CD8-positive, alpha-beta memory T cell (primary cell): ENCODE measurements at regions not wholly inside any gene's neighbourhood (a gene's known extent, or its start where the extent isn't known, plus 50 kb on each side); places are given as distances from the start of the nearest gene placed in this dataset.

Experiments used
- CTCF ChIA-PET: fragments of 350-600 bp; sonication (Branson Sonifier 250); formaldehyde crosslinking; loops from one replicate; lab custom pipeline; 2021; ENCODE audit warnings: antibody characterized with exemption; lab: Charles Lee
- POLR2A ChIA-PET: fragments of 350-600 bp; sonication (Branson Sonifier 250); formaldehyde crosslinking; loops from one replicate; lab custom pipeline; 2021; ENCODE audit warnings: antibody characterized with exemption; lab: Charles Lee
- DNase-seq, 5 donors: peaks; one replicate each; pipeline versions ENCODE4 v3.0.0 to v3.0.0-alpha.2; 2020 to 2022; ENCODE audit warnings: mixed read lengths in 1 of 5
- H3K27ac ChIP-seq: one replicate; pipeline ENCODE4 v1.7.0; 2013; ENCODE audit warnings: low read depth, mild to moderate bottlenecking, low read length, moderate library complexity
- H3K27me3 ChIP-seq: 2 replicates; pipeline ENCODE4 v1.7.0; 2013; ENCODE audit warnings: low read length, mild to moderate bottlenecking; ENCODE audit not compliant: insufficient read depth, poor library complexity, severe bottlenecking
- H3K36me3 ChIP-seq: 2 replicates; pipeline ENCODE4 v1.7.0; 2013; ENCODE audit warnings: mild to moderate bottlenecking, low read length, moderate library complexity; ENCODE audit not compliant: insufficient read depth
- H3K4me1 ChIP-seq: 2 replicates; pipeline ENCODE4 v1.7.0; 2013; ENCODE audit warnings: mild to moderate bottlenecking, low read length, moderate library complexity; ENCODE audit not compliant: insufficient read depth
- H3K4me3 ChIP-seq: 2 replicates; pipeline ENCODE4 v1.7.0; 2013; ENCODE audit warnings: mild to moderate bottlenecking, low read length
- H3K9me3 ChIP-seq: 2 replicates; pipeline ENCODE4 v1.7.0; 2013; ENCODE audit warnings: mild to moderate bottlenecking, low read length
- H3K27ac Mint-ChIP-seq, 8 donors: one replicate each; pipeline ENCODE4 v1.8.0; 2020 to 2021; ENCODE audit warnings: mixed read lengths in 8 of 8, mild to moderate bottlenecking in 6 of 8, inconsistent platforms in 3 of 8, moderate library complexity in 3 of 8
- H3K27me3 Mint-ChIP-seq, 2 donors: one replicate each; pipeline ENCODE4 v1.8.0; 2020 to 2021; ENCODE audit warnings: mixed read lengths in 2 of 2, mild to moderate bottlenecking in 1 of 2, moderate library complexity in 1 of 2
- H3K36me3 Mint-ChIP-seq, 3 donors: one replicate each; pipeline ENCODE4 v1.8.0; 2020 to 2021; ENCODE audit warnings: mixed read lengths in 3 of 3, inconsistent platforms in 1 of 3, mild to moderate bottlenecking in 1 of 3
- H3K4me1 Mint-ChIP-seq, 3 donors: one replicate each; pipeline ENCODE4 v1.8.0; 2020 to 2021; ENCODE audit warnings: mixed read lengths in 3 of 3, inconsistent platforms in 1 of 3, mild to moderate bottlenecking in 1 of 3
- H3K4me3 Mint-ChIP-seq, 7 donors: one replicate each; pipeline ENCODE4 v1.8.0; 2020 to 2021; ENCODE audit warnings: mixed read lengths in 7 of 7, mild to moderate bottlenecking in 6 of 7, moderate library complexity in 4 of 7, inconsistent platforms in 2 of 7
- H3K9me3 Mint-ChIP-seq, 5 donors: one replicate each; pipeline ENCODE4 v1.8.0; 2020 to 2022; ENCODE audit warnings: mixed read lengths in 5 of 5, mild to moderate bottlenecking in 3 of 5, moderate library complexity in 2 of 5, inconsistent platforms in 1 of 5

DNA sequence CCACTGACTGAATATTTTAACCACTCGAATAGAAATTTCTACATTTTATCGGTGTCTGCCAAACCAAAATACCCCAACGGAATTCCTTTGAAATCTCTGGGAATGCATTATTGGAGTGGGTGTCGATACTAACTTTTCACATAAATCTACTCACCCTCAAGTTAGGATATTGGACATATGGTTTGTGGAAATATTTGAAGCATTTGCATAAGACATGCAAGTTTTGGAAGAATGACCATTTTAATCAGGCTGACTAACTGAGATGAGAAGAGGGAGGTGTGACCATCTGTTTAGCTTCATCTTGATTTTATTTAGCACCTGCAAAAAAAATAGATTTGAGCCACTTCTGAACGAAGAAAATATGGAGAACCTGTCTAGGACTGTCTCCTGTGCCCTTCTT lies 61.2 kb downstream of the KLF6 start:
- no peak overlapping the region for H3K4me3 Mint-ChIP-seq
- no peaks in the 10 kb centered on the region for H3K36me3 Mint-ChIP-seq

DNA sequence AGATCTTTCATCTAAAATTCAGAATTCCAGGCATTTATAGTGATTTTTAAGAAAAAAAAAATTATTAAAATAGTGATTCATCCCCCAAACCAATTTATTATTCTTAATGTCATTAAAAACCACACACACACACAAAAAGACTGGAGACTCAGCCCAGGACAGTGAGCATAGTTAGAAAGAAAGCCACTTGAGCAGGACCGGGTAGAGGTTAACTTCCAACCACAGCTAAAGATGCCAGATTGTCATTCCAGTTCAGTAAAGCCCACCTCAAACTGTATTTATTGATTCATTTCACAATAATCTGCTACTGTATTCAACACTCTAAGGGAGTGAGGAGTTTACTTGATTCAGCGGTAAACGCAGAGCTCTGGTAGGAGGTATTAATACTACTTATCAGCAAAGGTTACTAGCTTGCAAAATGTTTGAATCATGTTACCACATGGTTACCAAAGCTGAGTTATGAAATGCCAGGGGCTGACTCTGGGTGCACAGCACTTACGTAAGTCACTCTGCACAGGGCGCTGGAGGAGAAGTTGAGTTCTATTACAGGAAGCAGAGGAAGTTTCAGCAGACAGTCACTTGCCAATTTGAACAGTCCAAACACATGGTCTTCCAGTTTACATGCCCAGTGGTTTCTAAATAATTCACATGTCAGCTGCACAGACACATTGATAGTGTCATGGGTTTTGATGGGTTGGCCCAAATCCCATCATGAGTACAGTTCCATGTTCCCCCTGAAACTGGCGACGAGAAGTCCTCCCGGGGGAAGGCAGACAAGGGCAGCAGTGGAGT lies 64.6 kb downstream of the KLF6 start:
- peaks cover 0 to 5% of the 10 kb centered on the region in 2 donors for H3K27me3 Mint-ChIP-seq
- H3K9me3 Mint-ChIP-seq: no peaks in the 10 kb centered on the region
- CTCF ChIA-PET: no interaction called here
- no peak overlapping the region for H3K4me3 Mint-ChIP-seq
- no peaks in the 10 kb centered on the region for H3K4me1 ChIP-seq
- no peak for DNase-seq
- H3K27me3 ChIP-seq: no peaks in the 10 kb centered on the region
- H3K4me1 Mint-ChIP-seq: peaks cover 0 to 5% (median 3%) of the 10 kb centered on the region in 3 donors
- H3K4me3 ChIP-seq: no peak overlapping the region
- no peaks in the 10 kb centered on the region for H3K9me3 ChIP-seq
- POLR2A ChIA-PET: no interaction called here
- H3K36me3 ChIP-seq: no peaks in the 10 kb centered on the region
- peak overlapping the region in 1 of 8 donors; percentile 77 for H3K27ac Mint-ChIP-seq
- H3K36me3 Mint-ChIP-seq: no peaks in the 10 kb centered on the region
- H3K27ac ChIP-seq: no peak overlapping the region

More for the DNA sequence above, 61.2 kb downstream of the KLF6 start:
- ChIA-PET POLR2A (no interaction called here), CTCF (no interaction called here)
- Histone ChIP-seq H3K27me3 (no peaks in the 10 kb centered on the region), H3K36me3 (no peaks in the 10 kb centered on the region), H3K9me3 (no peaks in the 10 kb centered on the region), H3K4me1 (no peaks in the 10 kb centered on the region), H3K27ac (no peak overlapping the region), H3K4me3 (no peak overlapping the region)
- no peak for DNase-seq
- H3K27me3 Mint-ChIP-seq: peaks cover 5 to 8% of the 10 kb centered on the region in 2 donors
- peaks cover 0 to 5% (median 3%) of the 10 kb centered on the region in 3 donors for H3K4me1 Mint-ChIP-seq
- no peaks in the 10 kb centered on the region for H3K9me3 Mint-ChIP-seq
- H3K27ac Mint-ChIP-seq: no peak overlapping the region

DNA sequence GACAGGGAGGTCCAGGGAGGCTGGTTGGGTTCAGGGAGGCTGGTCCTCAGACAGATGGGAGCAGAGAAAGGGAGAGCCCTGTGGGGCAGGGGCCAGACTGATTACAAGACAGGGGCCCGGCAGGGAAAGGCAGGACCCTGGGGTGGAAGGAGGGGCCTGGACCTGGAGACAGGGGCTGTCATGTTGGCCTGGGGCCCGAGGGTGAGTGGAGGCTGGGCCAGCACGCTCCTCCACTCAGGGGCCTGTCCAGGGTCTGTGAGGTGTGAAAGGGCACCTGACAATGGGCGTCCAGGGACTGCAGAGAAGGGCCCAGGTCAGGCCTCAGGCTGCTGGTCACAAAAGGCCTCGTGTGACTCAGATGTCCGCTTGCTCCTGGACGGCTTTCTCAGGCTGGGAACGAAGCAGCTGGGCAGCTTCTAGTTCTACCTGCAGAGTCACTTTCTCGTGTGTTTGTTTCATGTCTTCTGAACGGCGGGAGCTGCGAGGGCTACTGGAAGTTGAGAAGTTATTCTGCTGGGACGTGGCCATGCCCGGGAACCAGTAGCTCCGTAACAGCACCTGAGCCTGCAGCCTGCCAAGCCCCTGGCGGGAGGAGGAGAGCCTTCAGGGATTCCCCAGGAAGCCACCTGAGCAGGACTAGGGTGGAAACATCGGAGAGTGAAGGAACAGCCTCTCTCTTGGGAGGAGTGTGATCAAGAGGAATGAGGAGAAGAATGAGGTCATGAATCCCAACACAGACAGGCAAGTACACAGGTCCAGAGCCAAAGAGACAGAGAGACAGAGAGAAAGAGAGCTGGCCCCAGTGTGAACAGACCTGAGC lies 65.8 kb downstream of the KLF6 start:
- CTCF ChIA-PET: interaction anchor here (1.1 kb wide), 1 partner anchor 14 kb away, joined by 3 read pairs; no protein-coding TSS in a partner anchor

DNA sequence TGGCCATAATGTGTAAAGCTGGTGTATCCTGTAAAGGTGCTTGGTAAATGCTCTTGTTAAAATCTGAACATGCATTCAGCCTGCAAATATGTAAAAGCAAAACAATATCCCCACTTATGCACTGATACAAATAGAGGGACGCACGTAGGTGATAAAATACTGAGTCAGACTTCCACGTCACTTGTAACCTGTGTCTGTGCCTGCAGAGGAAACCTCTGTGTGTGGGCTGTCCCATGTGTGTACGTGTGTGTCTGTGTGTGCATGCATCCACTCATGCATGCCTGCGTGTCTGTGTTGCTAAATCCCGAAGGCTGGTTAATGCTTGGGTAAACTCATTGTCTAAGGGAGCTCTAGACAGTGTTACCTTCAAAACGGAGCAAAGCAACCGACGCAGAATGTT lies 68.9 kb downstream of the KLF6 start:
- no peak overlapping the region for H3K4me3 Mint-ChIP-seq
- peaks cover 0 to 7% (median 5%) of the 10 kb centered on the region in 3 donors for H3K4me1 Mint-ChIP-seq
- Histone ChIP-seq H3K27ac (no peak overlapping the region), H3K36me3 (no peaks in the 10 kb centered on the region), H3K9me3 (no peaks in the 10 kb centered on the region), H3K4me3 (no peak overlapping the region), H3K27me3 (no peaks in the 10 kb centered on the region), H3K4me1 (no peaks in the 10 kb centered on the region)
- CTCF ChIA-PET: no interaction called here
- no peak overlapping the region for H3K27ac Mint-ChIP-seq
- peaks cover 3% of the 10 kb centered on the region in 2 donors for H3K27me3 Mint-ChIP-seq
- peaks cover 0 to 10% (median 2%) of the 10 kb centered on the region in 3 donors for H3K36me3 Mint-ChIP-seq
- no peak for DNase-seq
- peaks cover 2 to 10% (median 6%) of the 10 kb centered on the region in 5 donors for H3K9me3 Mint-ChIP-seq
- POLR2A ChIA-PET: no interaction called here

More for the DNA sequence above, 65.8 kb downstream of the KLF6 start:
- Histone ChIP-seq H3K4me1 (no peaks in the 10 kb centered on the region), H3K27ac (no peak overlapping the region), H3K4me3 (no peak overlapping the region), H3K9me3 (no peaks in the 10 kb centered on the region), H3K27me3 (no peaks in the 10 kb centered on the region), H3K36me3 (no peaks in the 10 kb centered on the region)
- no peak for DNase-seq
- peaks cover 3% of the 10 kb centered on the region in 2 donors for H3K27me3 Mint-ChIP-seq
- no peak overlapping the region for H3K27ac Mint-ChIP-seq
- no peaks in the 10 kb centered on the region for H3K9me3 Mint-ChIP-seq
- no peak overlapping the region for H3K4me3 Mint-ChIP-seq
- POLR2A ChIA-PET: no interaction called here
- H3K4me1 Mint-ChIP-seq: peaks cover 0 to 7% (median 5%) of the 10 kb centered on the region in 3 donors
- H3K36me3 Mint-ChIP-seq: no peaks in the 10 kb centered on the region

DNA sequence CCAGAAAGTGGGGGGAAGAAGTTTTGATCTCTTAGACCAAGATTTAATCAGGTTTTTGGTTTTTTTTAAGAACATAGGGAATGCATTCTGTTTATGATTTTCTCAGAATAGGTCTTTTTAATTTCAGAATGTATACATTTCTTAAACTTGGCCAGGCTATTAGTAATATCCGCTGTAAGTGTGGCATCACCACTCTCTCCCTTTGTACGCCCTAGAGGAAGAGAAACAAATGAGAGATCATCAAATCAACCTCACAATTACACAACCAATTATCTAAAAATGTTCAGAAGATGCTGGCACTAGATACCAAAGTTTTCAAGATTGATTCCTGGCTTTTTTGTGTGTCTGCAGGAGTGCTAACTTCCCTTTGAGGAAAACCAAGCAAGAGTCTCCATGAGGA lies 70.0 kb downstream of the KLF6 start:
- no peaks in the 10 kb centered on the region for H3K36me3 ChIP-seq
- peaks cover 2 to 12% (median 6%) of the 10 kb centered on the region in 5 donors for H3K9me3 Mint-ChIP-seq
- ChIA-PET POLR2A (no interaction called here), CTCF (no interaction called here)
- no peaks in the 10 kb centered on the region for H3K27me3 ChIP-seq
- H3K4me3 Mint-ChIP-seq: no peak overlapping the region
- peaks cover 0 to 4% (median 0%) of the 10 kb centered on the region in 3 donors for H3K4me1 Mint-ChIP-seq
- H3K27ac Mint-ChIP-seq: no peak overlapping the region
- no peak overlapping the region for H3K27ac ChIP-seq
- H3K9me3 ChIP-seq: no peaks in the 10 kb centered on the region
- peaks cover 3% of the 10 kb centered on the region in 2 donors for H3K27me3 Mint-ChIP-seq
- H3K4me3 ChIP-seq: no peak overlapping the region
- DNase-seq: no peak
- H3K36me3 Mint-ChIP-seq: peaks cover 0 to 12% (median 3%) of the 10 kb centered on the region in 3 donors
- no peaks in the 10 kb centered on the region for H3K4me1 ChIP-seq

DNA sequence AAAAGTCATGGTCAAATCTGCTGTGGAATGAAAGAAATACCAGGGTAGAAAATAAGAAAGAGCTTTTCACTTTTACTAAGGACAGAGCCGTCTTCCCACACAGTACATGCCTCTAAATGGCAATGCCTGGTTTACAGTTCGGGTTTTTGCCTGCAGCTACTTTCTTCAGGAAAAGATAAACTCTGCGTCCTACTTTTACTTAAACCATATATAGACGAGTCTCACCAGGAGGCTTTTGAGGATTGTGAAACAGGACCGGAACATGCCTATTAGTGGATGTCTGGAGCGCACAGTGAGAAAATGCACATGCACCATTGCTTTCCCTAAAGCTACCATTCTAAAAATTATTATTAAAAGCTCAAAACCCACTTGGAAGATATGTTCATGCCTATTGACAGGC lies 70.5 kb downstream of the KLF6 start:
- peaks cover 3% of the 10 kb centered on the region in 2 donors for H3K27me3 Mint-ChIP-seq
- peaks cover 2 to 12% (median 6%) of the 10 kb centered on the region in 5 donors for H3K9me3 Mint-ChIP-seq
- no peak overlapping the region for H3K4me3 ChIP-seq
- H3K4me1 ChIP-seq: no peaks in the 10 kb centered on the region
- H3K36me3 Mint-ChIP-seq: peaks cover 0 to 12% (median 3%) of the 10 kb centered on the region in 3 donors
- H3K4me1 Mint-ChIP-seq: peaks cover 0 to 4% (median 0%) of the 10 kb centered on the region in 3 donors
- H3K27me3 ChIP-seq: no peaks in the 10 kb centered on the region
- no peak overlapping the region for H3K4me3 Mint-ChIP-seq
- no peaks in the 10 kb centered on the region for H3K9me3 ChIP-seq
- CTCF ChIA-PET: interaction anchor here (0.6 kb wide), 1 partner anchor 474 kb away, joined by 3 read pairs; no protein-coding TSS in a partner anchor
- no peak overlapping the region for H3K27ac Mint-ChIP-seq
- POLR2A ChIA-PET: no interaction called here
- no peak for DNase-seq
- H3K36me3 ChIP-seq: no peaks in the 10 kb centered on the region
- H3K27ac ChIP-seq: no peak overlapping the region

DNA sequence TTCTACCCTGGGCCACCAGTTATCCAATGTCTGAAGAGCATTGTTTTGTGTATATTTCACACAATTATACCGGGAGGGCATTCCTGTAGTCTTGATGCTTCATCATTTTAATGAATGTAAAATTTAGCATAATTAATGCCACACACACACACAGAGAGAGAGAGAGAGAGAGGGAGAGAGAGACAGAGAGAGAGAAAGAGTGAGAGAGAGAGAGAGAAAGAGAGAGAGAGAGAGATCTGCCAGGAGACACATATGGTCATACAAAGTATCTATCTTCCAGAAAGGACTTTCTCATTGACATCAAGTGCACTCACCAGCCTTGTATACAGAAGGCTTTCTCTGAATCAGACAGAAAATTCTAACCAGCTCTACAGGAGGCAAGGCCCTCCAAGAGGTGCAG lies 72.3 kb downstream of the KLF6 start:
- CTCF ChIA-PET: no interaction called here
- Mint-ChIP-seq H3K27ac (no peak overlapping the region), H3K4me1 (peaks cover 0 to 4% (median 0%) of the 10 kb centered on the region in 3 donors), H3K9me3 (peaks cover 2 to 12% (median 6%) of the 10 kb centered on the region in 5 donors), H3K27me3 (peaks cover 1 to 3% of the 10 kb centered on the region in 2 donors), H3K4me3 (no peak overlapping the region), H3K36me3 (peaks cover 0 to 12% (median 3%) of the 10 kb centered on the region in 3 donors)
- H3K4me3 ChIP-seq: no peak overlapping the region
- no peaks in the 10 kb centered on the region for H3K4me1 ChIP-seq
- no peak overlapping the region for H3K27ac ChIP-seq
- no peaks in the 10 kb centered on the region for H3K36me3 ChIP-seq
- H3K27me3 ChIP-seq: no peaks in the 10 kb centered on the region
- no peaks in the 10 kb centered on the region for H3K9me3 ChIP-seq
- POLR2A ChIA-PET: no interaction called here
- no peak for DNase-seq

DNA sequence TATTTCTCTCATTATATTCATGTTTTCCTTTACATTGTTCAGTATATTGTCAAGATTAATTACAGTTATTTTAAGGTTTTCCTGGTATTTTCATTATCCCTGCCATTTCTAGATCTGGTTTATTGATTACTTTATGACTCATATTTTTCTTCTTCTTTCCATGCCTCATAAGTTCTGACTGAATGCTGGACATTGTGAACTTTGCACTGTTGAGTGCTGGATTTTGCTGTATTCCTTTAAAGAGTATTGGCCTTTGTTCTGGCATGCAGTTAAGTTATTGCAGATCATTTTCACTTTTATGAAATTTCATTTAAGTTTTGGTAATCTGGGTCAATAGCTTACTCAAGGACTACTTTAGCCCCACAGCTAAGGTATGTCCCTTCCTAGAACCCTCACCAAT lies 73.1 kb downstream of the KLF6 start:
- CTCF ChIA-PET: no interaction called here
- POLR2A ChIA-PET: no interaction called here
- H3K27ac ChIP-seq: no peak overlapping the region
- H3K36me3 ChIP-seq: no peaks in the 10 kb centered on the region
- no peaks in the 10 kb centered on the region for H3K4me1 ChIP-seq
- Mint-ChIP-seq H3K9me3 (peaks cover 2 to 12% (median 6%) of the 10 kb centered on the region in 5 donors), H3K27ac (no peak overlapping the region), H3K36me3 (peaks cover 0 to 12% (median 3%) of the 10 kb centered on the region in 3 donors), H3K4me1 (peaks cover 0 to 4% (median 0%) of the 10 kb centered on the region in 3 donors), H3K4me3 (no peak overlapping the region), H3K27me3 (peaks cover 1 to 3% of the 10 kb centered on the region in 2 donors)
- H3K27me3 ChIP-seq: no peaks in the 10 kb centered on the region
- H3K4me3 ChIP-seq: no peak overlapping the region
- H3K9me3 ChIP-seq: no peaks in the 10 kb centered on the region
- no peak for DNase-seq
